LNCAP (cell line): ENCODE measurements at regions not wholly inside any gene's neighbourhood (a gene's known extent, or its start where the extent isn't known, plus 50 kb on each side); places are given as distances from the start of the nearest gene placed in this dataset.

Experiments used
- CTCF ChIP-seq: fragments of 450-650 bp; IDR thresholded peaks from 2 replicates; pipeline ENCODE4 v1.5.1; 2017; ENCODE audit warnings: mild to moderate bottlenecking

- no peak for TF ChIP-seq CTCF
Measured at GRCh38 chr5:160479220-160479619, 57.6 kb downstream of the PTTG1 start.

- no peak for TF ChIP-seq CTCF
Measured at GRCh38 chr5:160479926-160480325, 58.3 kb downstream of the PTTG1 start.

GRCh38 chr5:160480652-160481051 lies 59.0 kb downstream of the PTTG1 start:
- no peak for TF ChIP-seq CTCF

GRCh38 chr5:160484678-160485077 lies 63.0 kb downstream of the PTTG1 start:
- no peak for TF ChIP-seq CTCF

- no peak for TF ChIP-seq CTCF
Measured at GRCh38 chr5:160485364-160485969, 63.8 kb downstream of the PTTG1 start.

- no peak for TF ChIP-seq CTCF
Measured at GRCh38 chr5:160486573-160486972, 64.9 kb downstream of the PTTG1 start.

GRCh38 chr5:160488394-160489325 lies 67.0 kb downstream of the PTTG1 start:
- TF ChIP-seq CTCF, result no peak
